ENCODE measurements at regions not wholly inside any gene's neighbourhood (a gene's known extent, or its start where the extent isn't known, plus 50 kb on each side); places are given as distances from the start of the nearest gene placed in this dataset.

DNA sequence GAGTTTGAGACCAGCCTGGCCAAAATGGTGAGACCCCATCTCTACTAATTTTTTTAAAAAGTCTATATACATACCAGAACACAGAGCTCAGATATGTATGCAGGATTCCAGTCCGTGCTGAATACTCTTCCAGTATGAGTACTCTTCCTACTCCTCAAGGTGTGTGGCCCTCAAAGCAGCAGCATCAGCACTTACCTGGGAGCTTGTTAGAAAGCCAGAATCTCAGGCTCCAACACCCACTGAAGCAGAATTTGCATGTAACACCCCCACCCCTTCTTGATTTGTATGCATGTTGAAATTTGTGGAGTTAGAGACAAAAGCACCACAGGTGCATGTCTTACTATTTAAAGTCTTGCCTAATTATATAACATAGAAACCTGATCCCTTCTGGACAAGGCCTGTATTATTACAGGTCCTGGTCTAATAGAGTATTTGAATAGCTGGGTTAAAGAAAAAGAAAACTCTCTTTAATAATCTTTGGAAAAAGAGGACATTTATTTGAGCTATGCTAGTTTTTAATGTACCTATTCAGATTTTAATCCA, 50.3 kb upstream of the NFE2L2 start:
- TF ChIP-seq, protein P1, sequence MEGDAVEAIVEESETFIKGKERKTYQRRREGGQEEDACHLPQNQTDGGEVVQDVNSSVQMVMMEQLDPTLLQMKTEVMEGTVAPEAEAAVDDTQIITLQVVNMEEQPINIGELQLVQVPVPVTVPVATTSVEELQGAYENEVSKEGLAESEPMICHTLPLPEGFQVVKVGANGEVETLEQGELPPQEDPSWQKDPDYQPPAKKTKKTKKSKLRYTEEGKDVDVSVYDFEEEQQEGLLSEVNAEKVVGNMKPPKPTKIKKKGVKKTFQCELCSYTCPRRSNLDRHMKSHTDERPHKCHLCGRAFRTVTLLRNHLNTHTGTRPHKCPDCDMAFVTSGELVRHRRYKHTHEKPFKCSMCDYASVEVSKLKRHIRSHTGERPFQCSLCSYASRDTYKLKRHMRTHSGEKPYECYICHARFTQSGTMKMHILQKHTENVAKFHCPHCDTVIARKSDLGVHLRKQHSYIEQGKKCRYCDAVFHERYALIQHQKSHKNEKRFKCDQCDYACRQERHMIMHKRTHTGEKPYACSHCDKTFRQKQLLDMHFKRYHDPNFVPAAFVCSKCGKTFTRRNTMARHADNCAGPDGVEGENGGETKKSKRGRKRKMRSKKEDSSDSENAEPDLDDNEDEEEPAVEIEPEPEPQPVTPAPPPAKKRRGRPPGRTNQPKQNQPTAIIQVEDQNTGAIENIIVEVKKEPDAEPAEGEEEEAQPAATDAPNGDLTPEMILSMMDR (IDR thresholded peaks at IDR 0.05; ENCODE audit: insufficient read depth, low read depth, low read length) = no peak
- no peak for DNase-seq (ENCODE audit: low read depth)
- H3K4me3 ChIP-seq (ENCODE audit: low read depth, low read length) = no peak overlapping the region

- TF ChIP-seq, protein P1 (IDR thresholded peaks at IDR 0.05; ENCODE audit: insufficient read depth, low read depth, low read length) = no peak
- no peak overlapping the region for H3K4me3 ChIP-seq (ENCODE audit: low read depth, low read length)
- no peak for DNase-seq (ENCODE audit: low read depth)
These were observed 50.8 kb upstream of the NFE2L2 start for GRCh38 chr2:177315364-177315763.

DNA sequence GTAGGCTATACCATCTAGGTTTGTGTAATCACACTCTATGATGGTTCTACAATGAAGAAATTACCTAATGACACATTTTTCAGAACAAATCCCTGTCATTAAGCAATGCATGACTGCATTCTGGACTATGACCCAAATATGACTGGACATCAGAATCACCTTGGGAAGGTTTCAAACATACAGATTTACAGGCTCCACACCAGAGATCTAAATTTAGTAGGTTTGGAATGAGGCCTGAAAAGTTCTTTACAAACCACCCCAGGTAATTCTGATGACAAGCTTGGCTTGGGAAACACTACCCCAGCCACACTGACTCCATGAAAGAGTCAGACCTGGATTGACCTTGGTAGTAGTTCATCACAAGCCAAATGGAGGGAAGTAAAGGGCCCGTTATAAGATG, 52.2 kb upstream of the NFE2L2 start:
- no peak for DNase-seq (ENCODE audit: low read depth)
- TF ChIP-seq, protein P1 (IDR thresholded peaks at IDR 0.05; ENCODE audit: insufficient read depth, low read depth, low read length) = no peak
- H3K4me3 ChIP-seq (ENCODE audit: low read depth, low read length) = no peak overlapping the region

- no peak overlapping the region for H3K4me3 ChIP-seq (ENCODE audit: low read depth, low read length)
- DNase-seq (ENCODE audit: low read depth) = no peak
- TF ChIP-seq, protein P1 (IDR thresholded peaks at IDR 0.05; ENCODE audit: insufficient read depth, low read depth, low read length) = no peak
These were observed 52.9 kb upstream of the NFE2L2 start for GRCh38 chr2:177317443-177317842.

GRCh38 chr2:177317857-177318256, 53.3 kb upstream of the NFE2L2 start:
- no peak overlapping the region for H3K4me3 ChIP-seq (ENCODE audit: low read depth, low read length)
- TF ChIP-seq, protein P1 (IDR thresholded peaks at IDR 0.05; ENCODE audit: insufficient read depth, low read depth, low read length) = no peak
- DNase-seq (ENCODE audit: low read depth) = no peak

GRCh38 chr2:177318613-177319012, 54.1 kb upstream of the NFE2L2 start:
- TF ChIP-seq, protein P1 (IDR thresholded peaks at IDR 0.05; ENCODE audit: insufficient read depth, low read depth, low read length) = no peak
- no peak for DNase-seq (ENCODE audit: low read depth)
- no peak overlapping the region for H3K4me3 ChIP-seq (ENCODE audit: low read depth, low read length)

DNA sequence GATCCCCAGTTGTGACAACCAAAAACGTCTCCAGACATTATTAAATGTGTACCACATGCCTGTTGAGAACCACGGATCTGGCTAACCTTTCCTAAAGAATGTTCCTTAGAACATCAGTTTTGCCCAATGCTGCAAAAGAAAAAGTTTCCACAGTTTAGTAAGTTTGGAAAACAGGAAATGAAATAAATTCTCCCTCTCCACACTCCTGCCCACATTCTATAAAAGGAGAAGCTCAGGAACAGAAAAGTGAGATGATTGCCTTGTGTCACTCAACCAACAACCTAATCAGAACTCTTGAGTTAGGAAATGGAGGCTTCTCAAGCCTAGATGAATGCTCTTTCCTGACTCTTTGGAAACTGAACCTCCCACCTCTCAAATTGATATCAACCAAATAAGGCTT, 56.1 kb upstream of the NFE2L2 start:
- DNase-seq (ENCODE audit: low read depth) = no peak
- H3K4me3 ChIP-seq (ENCODE audit: low read depth, low read length) = no peak overlapping the region
- TF ChIP-seq, protein P1 (IDR thresholded peaks at IDR 0.05; ENCODE audit: insufficient read depth, low read depth, low read length) = no peak
